ENCODE measurements at regions not wholly inside any gene's neighbourhood (a gene's known extent, or its start where the extent isn't known, plus 50 kb on each side); places are given as distances from the start of the nearest gene placed in this dataset.
"Not testable (repeated sequence)": the region's sequence is repeated elsewhere in the genome, so short reads cannot be mapped to it uniquely, and the experiment has no call there.

GRCh38 chr16:27663235-27663634 is 113.3 kb downstream of the KATNIP start:
- not testable (repeated sequence) for TF ChIP-seq POLR2AphosphoS2 (IDR thresholded peaks at IDR 0.05; ENCODE audit: low read depth, low read length); ZNF143 (CRISPR knock-in tag; IDR thresholded peaks at IDR 0.05); LCORL (IDR thresholded peaks at IDR 0.05); LCORL (CRISPR knock-in tag; IDR thresholded peaks at IDR 0.05); SNAI1 (CRISPR knock-in tag; IDR thresholded peaks at IDR 0.05; ENCODE audit: borderline replicate concordance); HNRNPLL (IDR thresholded peaks at IDR 0.05; ENCODE audit: low read depth, low read length, poor library complexity, severe bottlenecking); TCF7 (IDR thresholded peaks at IDR 0.05; ENCODE audit: low read depth); EZH2 (conservative IDR thresholded peaks at IDR 0.05; ENCODE audit: low read depth, low read length)
- TF ChIP-seq, protein P1, sequence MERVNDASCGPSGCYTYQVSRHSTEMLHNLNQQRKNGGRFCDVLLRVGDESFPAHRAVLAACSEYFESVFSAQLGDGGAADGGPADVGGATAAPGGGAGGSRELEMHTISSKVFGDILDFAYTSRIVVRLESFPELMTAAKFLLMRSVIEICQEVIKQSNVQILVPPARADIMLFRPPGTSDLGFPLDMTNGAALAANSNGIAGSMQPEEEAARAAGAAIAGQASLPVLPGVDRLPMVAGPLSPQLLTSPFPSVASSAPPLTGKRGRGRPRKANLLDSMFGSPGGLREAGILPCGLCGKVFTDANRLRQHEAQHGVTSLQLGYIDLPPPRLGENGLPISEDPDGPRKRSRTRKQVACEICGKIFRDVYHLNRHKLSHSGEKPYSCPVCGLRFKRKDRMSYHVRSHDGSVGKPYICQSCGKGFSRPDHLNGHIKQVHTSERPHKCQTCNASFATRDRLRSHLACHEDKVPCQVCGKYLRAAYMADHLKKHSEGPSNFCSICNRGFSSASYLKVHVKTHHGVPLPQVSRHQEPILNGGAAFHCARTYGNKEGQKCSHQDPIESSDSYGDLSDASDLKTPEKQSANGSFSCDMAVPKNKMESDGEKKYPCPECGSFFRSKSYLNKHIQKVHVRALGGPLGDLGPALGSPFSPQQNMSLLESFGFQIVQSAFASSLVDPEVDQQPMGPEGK (CRISPR knock-in tag; IDR thresholded peaks at IDR 0.05): not testable (repeated sequence)
- TF ChIP-seq, protein P2, sequence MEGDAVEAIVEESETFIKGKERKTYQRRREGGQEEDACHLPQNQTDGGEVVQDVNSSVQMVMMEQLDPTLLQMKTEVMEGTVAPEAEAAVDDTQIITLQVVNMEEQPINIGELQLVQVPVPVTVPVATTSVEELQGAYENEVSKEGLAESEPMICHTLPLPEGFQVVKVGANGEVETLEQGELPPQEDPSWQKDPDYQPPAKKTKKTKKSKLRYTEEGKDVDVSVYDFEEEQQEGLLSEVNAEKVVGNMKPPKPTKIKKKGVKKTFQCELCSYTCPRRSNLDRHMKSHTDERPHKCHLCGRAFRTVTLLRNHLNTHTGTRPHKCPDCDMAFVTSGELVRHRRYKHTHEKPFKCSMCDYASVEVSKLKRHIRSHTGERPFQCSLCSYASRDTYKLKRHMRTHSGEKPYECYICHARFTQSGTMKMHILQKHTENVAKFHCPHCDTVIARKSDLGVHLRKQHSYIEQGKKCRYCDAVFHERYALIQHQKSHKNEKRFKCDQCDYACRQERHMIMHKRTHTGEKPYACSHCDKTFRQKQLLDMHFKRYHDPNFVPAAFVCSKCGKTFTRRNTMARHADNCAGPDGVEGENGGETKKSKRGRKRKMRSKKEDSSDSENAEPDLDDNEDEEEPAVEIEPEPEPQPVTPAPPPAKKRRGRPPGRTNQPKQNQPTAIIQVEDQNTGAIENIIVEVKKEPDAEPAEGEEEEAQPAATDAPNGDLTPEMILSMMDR (CRISPR knock-in tag; IDR thresholded peaks at IDR 0.05): not testable (repeated sequence)
- TF ChIP-seq, protein P3, sequence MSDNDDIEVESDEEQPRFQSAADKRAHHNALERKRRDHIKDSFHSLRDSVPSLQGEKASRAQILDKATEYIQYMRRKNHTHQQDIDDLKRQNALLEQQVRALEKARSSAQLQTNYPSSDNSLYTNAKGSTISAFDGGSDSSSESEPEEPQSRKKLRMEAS (IDR thresholded peaks at IDR 0.05): not testable (repeated sequence)
- TF ChIP-seq, protein P4, sequence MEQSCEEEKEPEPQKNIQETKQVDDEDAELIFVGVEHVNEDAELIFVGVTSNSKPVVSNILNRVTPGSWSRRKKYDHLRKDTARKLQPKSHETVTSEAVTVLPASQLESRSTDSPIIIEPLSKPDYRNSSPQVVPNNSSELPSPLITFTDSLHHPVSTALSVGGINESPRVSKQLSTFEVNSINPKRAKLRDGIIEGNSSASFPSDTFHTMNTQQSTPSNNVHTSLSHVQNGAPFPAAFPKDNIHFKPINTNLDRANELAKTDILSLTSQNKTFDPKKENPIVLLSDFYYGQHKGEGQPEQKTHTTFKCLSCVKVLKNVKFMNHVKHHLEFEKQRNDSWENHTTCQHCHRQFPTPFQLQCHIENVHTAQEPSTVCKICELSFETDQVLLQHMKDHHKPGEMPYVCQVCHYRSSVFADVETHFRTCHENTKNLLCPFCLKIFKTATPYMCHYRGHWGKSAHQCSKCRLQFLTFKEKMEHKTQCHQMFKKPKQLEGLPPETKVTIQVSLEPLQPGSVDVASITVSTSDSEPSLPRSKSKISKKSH (CRISPR knock-in tag; IDR thresholded peaks at IDR 0.05; ENCODE audit: borderline replicate concordance): not testable (repeated sequence)

All from HepG2 (cell line).